Islet precursor cell (in vitro differentiated cells): ENCODE measurements at regions not wholly inside any gene's neighbourhood (a gene's known extent, or its start where the extent isn't known, plus 50 kb on each side); places are given as distances from the start of the nearest gene placed in this dataset.
A peak's percentile ranks its signal among the peaks of the same experiment; 100 is the strongest.

ENCODE experiments used
- DNase-seq: peaks from one replicate; pipeline ENCODE4 v3.0.0-alpha.2; 2018

DNA sequence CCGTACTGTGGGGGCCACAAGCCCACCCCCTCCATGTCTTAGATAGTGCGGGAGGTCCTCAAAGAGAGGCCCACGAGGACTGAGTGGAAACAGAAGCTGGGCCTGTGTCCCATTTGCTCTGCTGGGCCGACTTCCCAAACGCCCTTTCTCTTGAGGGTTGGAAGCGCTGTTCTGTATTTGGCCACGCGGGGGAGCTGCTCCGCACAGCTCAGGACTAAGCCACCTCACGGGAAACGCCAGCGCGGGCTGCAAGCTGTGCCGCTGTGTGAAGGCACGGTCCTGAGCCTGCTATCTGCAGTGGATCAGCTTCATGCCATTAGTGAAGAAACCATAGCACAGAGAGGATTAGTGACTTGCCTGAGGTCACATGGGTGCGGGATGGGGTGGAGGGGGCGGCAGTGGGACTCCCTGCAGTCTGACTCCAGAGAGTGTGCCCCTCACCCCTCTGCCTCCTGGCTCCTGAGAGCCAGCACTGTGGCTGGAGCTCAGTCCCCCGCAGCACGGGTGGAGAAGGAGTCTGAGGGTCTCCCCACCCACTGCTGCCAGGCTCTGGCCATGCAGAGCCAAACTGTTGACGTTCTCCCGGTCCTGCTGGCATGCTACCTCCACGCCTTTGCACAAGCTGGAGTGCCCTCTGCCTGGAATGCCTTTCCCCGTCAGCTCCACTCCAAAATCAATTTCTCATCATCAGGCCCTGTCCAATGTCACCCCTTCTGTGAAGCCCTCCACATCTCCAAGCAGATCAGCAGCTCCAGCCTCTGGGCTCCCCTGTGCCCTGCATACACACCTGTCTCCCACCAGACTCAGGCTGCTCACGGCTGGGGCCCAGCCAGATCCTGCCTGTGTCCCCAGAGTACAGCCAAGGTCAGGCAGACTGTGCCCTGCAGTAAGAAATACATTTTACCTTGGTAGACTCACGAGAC is 51.5 kb upstream of the LRRC32 start:
- peak; percentile 90 for DNase-seq

DNA sequence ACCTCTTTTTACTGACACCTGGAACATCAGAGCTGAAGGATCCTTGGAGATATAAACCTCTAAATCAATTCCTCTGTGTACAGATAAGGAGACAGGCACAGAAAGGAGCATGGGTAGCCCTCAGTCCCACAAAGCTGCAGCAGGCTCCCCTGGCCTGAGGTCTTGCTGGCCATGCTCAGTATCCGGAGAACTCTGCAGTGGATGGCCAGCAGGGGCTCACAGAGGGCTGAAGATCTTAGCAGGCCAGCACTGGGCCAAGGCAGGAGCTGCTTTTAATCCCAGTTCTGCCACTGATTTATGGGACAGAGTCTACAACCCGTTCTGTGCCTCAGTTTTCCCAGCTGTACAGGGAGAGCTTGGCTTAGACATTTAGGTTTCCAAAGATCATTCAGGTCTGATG is 52.6 kb upstream of the LRRC32 start:
- peak; percentile 51 for DNase-seq

DNA sequence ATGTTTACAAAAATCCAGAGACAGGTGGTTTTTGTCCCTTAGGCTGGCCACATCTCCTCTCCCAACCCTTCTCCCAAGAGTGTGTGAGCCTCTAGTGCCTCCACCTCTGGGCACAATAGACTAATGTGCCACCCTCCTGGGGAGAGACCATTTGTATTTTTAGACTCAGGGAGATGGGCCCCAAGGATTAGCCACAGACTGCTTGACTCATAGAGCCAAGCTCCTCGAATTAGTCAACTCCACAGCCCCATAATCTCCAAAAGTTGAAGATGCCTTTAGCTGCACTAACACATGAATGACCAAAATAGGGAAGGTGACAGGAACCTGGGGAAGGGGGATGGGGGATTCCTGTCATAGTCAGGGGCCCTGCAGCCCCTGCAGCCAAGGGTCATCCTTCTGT is 53.0 kb upstream of the LRRC32 start:
- no peak for DNase-seq

DNA sequence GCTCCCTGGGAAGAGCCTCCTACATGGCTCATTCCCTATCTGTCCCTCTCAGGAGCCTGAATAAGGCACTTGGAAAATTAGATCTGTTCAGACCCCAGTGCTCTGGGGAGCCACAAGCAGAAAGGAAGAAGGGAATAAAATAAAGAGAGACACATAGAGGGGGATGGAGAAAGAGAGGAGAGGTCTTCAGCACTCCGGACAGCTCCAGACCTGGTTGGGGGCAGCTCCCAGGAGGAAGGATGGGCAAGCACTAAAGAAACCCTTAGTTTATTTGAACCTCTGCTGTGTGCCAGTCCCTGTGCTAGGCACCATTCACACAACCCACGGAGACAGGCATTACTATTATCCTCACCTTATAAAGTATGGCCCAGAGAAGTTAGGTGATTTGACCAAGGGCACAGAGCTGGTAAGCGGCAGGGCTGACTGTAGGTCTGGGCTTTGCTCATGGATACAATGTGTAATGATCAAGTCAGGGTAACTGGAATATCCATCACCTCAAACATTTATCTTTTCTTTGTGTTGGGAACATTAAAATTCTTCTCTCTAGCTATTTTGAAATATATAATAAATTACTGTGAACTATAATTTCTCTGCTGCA is 53.7 kb upstream of the LRRC32 start:
- no peak for DNase-seq

DNA sequence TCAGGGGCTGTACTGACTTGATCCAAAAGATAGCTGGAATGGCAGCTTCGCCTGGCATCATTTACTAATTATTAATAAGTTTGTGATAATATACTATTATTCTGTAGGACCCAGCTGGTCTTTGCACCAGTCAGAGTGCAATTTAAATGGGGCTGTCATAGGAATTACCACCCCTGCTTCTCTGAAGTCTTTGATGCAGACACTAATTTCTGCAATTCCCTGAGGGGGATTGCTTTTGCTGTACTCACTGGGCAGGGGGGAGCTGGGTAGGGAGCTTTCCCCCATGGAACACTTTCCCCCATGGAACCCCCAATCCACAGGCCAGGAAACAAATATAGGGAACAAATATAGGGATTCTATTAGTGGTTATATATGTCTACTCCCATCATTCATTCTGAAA is 54.9 kb upstream of the TSKU start:
- DNase-seq = no peak

DNA sequence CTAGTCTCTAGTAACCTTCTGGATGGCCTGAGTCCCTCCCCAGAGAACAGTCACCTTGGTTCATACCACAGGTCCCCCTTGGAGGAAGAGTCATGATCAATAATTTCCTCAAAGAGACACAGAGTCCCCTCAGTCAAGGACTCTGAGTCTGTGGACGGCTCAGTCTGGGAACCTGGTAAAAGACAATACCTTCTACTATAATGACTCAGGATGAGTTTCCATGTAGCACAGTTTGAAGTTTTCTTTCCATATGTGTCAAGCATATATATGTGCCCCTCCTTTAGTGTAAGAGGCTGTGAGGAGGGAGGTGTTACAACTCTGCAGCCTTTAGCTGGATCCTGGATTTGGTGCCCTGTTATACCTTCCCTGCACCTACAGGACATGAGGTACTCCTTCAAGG is 54.4 kb upstream of the TSKU start:
- DNase-seq = no peak

DNA sequence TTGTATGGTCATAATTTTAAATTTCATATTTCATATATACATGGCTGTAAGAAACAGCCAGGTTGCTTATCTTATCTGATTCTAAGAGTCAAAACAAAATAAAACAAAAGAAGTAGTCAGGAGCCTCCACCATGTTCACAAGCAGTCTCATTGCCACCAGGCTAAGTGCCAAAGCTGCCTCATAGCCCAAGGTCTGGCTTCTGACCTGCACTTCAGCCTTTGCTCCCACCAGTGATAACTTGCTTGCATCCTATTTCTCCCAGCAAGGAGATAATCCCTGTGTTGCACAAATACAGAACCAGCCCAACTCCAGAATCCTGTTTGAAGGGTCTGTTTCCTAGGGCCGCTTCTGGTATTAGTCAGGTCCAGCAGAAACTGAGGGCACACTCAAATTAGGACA is 53.9 kb upstream of the TSKU start:
- no peak for DNase-seq

DNA sequence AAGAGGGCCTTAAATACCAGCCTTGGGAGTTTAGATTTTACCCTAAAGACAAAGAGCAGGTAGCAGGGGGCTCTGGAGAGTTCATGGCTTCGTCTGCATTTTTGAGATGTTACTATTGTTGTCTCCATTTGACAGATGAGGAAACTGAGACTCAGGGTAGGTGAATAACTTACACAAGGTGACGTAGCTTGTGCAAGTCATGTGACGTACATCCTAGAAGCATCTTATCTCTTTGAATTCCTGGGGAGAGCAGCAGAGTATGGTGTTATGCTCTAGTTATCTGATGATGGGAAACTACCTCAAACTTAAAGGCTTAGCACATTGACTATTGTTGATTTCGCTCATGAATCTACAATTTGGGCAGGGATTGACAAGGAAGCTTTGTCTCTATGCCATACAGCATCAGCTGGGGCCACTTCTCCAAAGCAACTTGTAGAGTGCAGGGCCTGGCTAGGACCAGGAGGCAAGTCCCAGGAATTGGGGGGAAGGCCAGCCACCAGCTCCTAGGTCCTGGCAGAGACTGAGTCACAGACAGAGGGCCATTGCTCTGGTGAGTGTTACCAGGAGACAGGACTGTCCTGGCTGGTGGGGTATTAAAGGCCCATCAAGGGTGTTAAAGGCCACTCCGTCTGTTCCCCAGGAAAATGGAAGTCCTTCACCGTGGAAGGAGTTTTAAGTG is 52.1 kb upstream of the TSKU start:
- no peak for DNase-seq

DNA sequence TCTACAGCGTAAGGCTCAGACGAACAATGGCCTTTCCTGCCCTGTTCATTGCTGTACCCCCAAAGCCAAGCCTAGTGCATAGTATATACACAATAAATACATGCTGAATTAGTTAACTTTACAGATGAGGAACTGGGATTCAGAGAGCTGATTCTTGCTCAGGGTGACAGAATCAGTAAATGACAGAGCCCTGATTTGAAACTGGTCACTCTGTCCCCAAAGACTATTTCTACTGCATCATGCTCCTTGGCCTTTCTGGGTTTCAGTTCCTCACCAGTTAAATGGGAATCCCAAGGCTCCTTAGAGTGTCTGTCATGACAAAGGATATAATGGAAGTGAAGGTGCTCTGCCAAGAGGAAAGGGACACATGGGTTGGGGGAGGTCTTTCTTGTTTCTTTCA is 50.5 kb upstream of the TSKU start:
- DNase-seq = no peak
